GM18867 (cell line): ENCODE measurements at regions not wholly inside any gene's neighbourhood (a gene's known extent, or its start where the extent isn't known, plus 50 kb on each side); places are given as distances from the start of the nearest gene placed in this dataset.
"Not testable (repeated sequence)": the region's sequence is repeated elsewhere in the genome, so short reads cannot be mapped to it uniquely, and the experiment has no call there.

Experiments used
- ATAC-seq: cut with Tn5 transposase; IDR thresholded peaks from one replicate; pipeline ENCODE4 v1.9.1; 2021; ENCODE audit warnings: mild to moderate bottlenecking, moderate library complexity; ENCODE audit not compliant: unreplicated experiment

- ATAC-seq = peak; percentile 90
These were observed 107.6 kb upstream of the CYRIA start for GRCh38 chr2:16773080-16773713.

GRCh38 chr2:16767789-16768476 lies 102.3 kb upstream of the CYRIA start:
- ATAC-seq = no peak

GRCh38 chr2:16765356-16765755 lies 99.7 kb upstream of the CYRIA start:
- ATAC-seq = no peak

GRCh38 chr2:16764487-16764886 lies 98.9 kb upstream of the CYRIA start:
- ATAC-seq = no peak

GRCh38 chr2:16763493-16763899 lies 97.9 kb upstream of the CYRIA start:
- no peak for ATAC-seq

GRCh38 chr2:16763056-16763455 lies 97.4 kb upstream of the CYRIA start:
- no peak for ATAC-seq

- ATAC-seq = no peak
These were observed 94.8 kb upstream of the CYRIA start for GRCh38 chr2:16760426-16760825.

GRCh38 chr2:16756831-16757644 lies 91.4 kb upstream of the CYRIA start:
- peak; percentile 99 for ATAC-seq

GRCh38 chr2:16755442-16755841 lies 89.8 kb upstream of the CYRIA start:
- ATAC-seq = no peak

- ATAC-seq = not testable (repeated sequence)
These were observed 87.4 kb upstream of the CYRIA start for GRCh38 chr2:16753025-16753424.

- not testable (repeated sequence) for ATAC-seq
These were observed 85.2 kb upstream of the CYRIA start for GRCh38 chr2:16750925-16751214.

GRCh38 chr2:16750175-16750924 lies 84.7 kb upstream of the CYRIA start:
- ATAC-seq = no peak

GRCh38 chr2:16748511-16749266 lies 83.1 kb upstream of the CYRIA start:
- not testable (repeated sequence) for ATAC-seq

- peak; percentile 61 for ATAC-seq
These were observed 82.1 kb upstream of the CYRIA start for GRCh38 chr2:16747689-16748088.

- no peak for ATAC-seq
These were observed 81.6 kb upstream of the CYRIA start for GRCh38 chr2:16747257-16747656.

GRCh38 chr2:16746833-16747232 lies 81.2 kb upstream of the CYRIA start:
- ATAC-seq = no peak

- no peak for ATAC-seq
These were observed 80.7 kb upstream of the CYRIA start for GRCh38 chr2:16746329-16746728.

- peak; percentile 38 for ATAC-seq
These were observed 79.8 kb upstream of the CYRIA start for GRCh38 chr2:16745466-16745865.

- ATAC-seq = no peak
These were observed 78.9 kb upstream of the CYRIA start for GRCh38 chr2:16744521-16744920.

GRCh38 chr2:16742026-16742425 lies 76.4 kb upstream of the CYRIA start:
- no peak for ATAC-seq

- ATAC-seq = no peak
These were observed 75.9 kb upstream of the CYRIA start for GRCh38 chr2:16741498-16741897.
